Uterus (tissue), 2 donors: ENCODE measurements at regions not wholly inside any gene's neighbourhood (a gene's known extent, or its start where the extent isn't known, plus 50 kb on each side); places are given as distances from the start of the nearest gene placed in this dataset.

Source experiments
- POLR2A ChIP-seq, 2 donors: fragments of 450-650 bp; IDR thresholded peaks; one replicate each; pipeline ENCODE4 v1.6.1; 2016; ENCODE audit warnings: antibody characterized with exemption in 2 of 2, mild to moderate bottlenecking in 1 of 2, moderate library complexity in 1 of 2
- TF ChIP-seq, protein P1 (sequence below), 4 experiments: fragments of 200-600 bp in 2 of 4; fragments of 450-650 bp in 2 of 4; sonication (generic) in 2 of 4; IDR thresholded peaks; one replicate each; pipeline ENCODE4 v1.5.1; 2016 to 2019; ENCODE audit warnings: antibody characterized with exemption in 4 of 4, mild to moderate bottlenecking in 2 of 4, moderate library complexity in 1 of 4

- no peak for TF ChIP-seq POLR2A (IDR thresholded peaks at IDR 0.05)
- TF ChIP-seq, protein P1, sequence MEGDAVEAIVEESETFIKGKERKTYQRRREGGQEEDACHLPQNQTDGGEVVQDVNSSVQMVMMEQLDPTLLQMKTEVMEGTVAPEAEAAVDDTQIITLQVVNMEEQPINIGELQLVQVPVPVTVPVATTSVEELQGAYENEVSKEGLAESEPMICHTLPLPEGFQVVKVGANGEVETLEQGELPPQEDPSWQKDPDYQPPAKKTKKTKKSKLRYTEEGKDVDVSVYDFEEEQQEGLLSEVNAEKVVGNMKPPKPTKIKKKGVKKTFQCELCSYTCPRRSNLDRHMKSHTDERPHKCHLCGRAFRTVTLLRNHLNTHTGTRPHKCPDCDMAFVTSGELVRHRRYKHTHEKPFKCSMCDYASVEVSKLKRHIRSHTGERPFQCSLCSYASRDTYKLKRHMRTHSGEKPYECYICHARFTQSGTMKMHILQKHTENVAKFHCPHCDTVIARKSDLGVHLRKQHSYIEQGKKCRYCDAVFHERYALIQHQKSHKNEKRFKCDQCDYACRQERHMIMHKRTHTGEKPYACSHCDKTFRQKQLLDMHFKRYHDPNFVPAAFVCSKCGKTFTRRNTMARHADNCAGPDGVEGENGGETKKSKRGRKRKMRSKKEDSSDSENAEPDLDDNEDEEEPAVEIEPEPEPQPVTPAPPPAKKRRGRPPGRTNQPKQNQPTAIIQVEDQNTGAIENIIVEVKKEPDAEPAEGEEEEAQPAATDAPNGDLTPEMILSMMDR (IDR thresholded peaks at IDR 0.05), result no peak
Observed at GRCh38 chr5:60494144-60494543, 205.8 kb downstream of the DEPDC1B start.
